K562 (cell line): ENCODE measurements at regions not wholly inside any gene's neighbourhood (a gene's known extent, or its start where the extent isn't known, plus 50 kb on each side); places are given as distances from the start of the nearest gene placed in this dataset.

Experiments
- ATAC-seq: fragments of 200-7000 bp; cut with Tn5 transposase; 3 replicates; pipeline ENCODE4 v1.9.1; 2020; ENCODE audit warnings: moderate library complexity
- BruUV-seq: library from RNA; stranded (reverse); fragments of 400-500 nt; replicated peaks from 2 replicates; lab custom pipeline; 2021; lab: Mats Ljungman, UMichigan
- CTCF ChIA-PET: fragments of 300-600 bp; formaldehyde crosslinking; extraction: SDS; loops from one replicate; lab custom pipeline; 2021; ENCODE audit warnings: low intra/inter-chr PET ratio; lab: Yijun Ruan, JAX
- POLR2A ChIA-PET: fragments of 300-600, 350-650 bp; sonication (Branson Sonifier 250); formaldehyde crosslinking; extraction: SDS; loops from one replicate; lab custom pipeline; 2021; ENCODE audit warnings: antibody characterized with exemption, inconsistent platforms; lab: Yijun Ruan, JAX
- DNase-seq, 4 experiments: peaks; one replicate each; pipeline versions ENCODE4 v3.0.0 to v3.0.0-alpha.2; 2011 to 2018; ENCODE audit warnings: low spot score in 3 of 4, mixed read lengths in 3 of 4; ENCODE audit errors: extremely low read depth in 1 of 4
- FAIRE-seq: peaks from 2 replicates; lab custom pipeline; 2011; peaks lifted over from hg19 to GRCh38; lab: Jason Lieb, UNC
- H2AFZ ChIP-seq: 2 replicates; pipeline ENCODE4 v1.6.0; 2011; ENCODE audit warnings: low read depth, low read length, control low read depth, inconsistent platforms
- H3K27ac ChIP-seq: fragments of 200-600 bp; 3 replicates; pipeline ENCODE4 v1.8.0; 2011; ENCODE audit warnings: low read depth, mild to moderate bottlenecking, control low read depth, inconsistent platforms, low read length, moderate library complexity, mixed read lengths; ENCODE audit errors: extremely low read depth
- H3K27me3 ChIP-seq, 2 experiments: fragments of 300-600 bp in 1 of 2; 2 replicates in 1 of 2; 3 replicates in 1 of 2; pipeline versions ENCODE4 v1.6.0 to v1.8.0; 2011; ENCODE audit warnings: inconsistent platforms in 2 of 2, low read length in 2 of 2, mild to moderate bottlenecking in 1 of 2, mixed read lengths in 1 of 2, moderate library complexity in 1 of 2; ENCODE audit not compliant: control insufficient read depth in 2 of 2, insufficient read depth in 2 of 2
- H3K36me3 ChIP-seq: fragments of 300-600 bp; 3 replicates; pipeline ENCODE4 v1.8.0; 2011; ENCODE audit warnings: mild to moderate bottlenecking, low read length, inconsistent platforms; ENCODE audit not compliant: control insufficient read depth, insufficient read depth
- H3K4me1 ChIP-seq, 2 experiments: fragments of 200-600 bp in 1 of 2; replicated peaks in 1 of 2; 2 replicates in 1 of 2; 3 replicates in 1 of 2; pipeline versions ENCODE4 v1.5.1 to v1.8.0; 2011; ENCODE audit warnings: inconsistent platforms in 2 of 2, low read length in 2 of 2, mild to moderate bottlenecking in 1 of 2, mixed read lengths in 1 of 2, moderate library complexity in 1 of 2; ENCODE audit not compliant: control insufficient read depth in 2 of 2, insufficient read depth in 2 of 2
- H3K4me2 ChIP-seq: 2 replicates; pipeline ENCODE4 v1.6.1; 2011; ENCODE audit warnings: low read length, control low read depth, inconsistent platforms, mixed read lengths; ENCODE audit not compliant: insufficient read depth
- H3K4me3 ChIP-seq: fragments of 200-600 bp; sonication (generic), shearing (Covaris generic); 2 replicates; pipeline ENCODE4 v1.5.1; 2016; ENCODE audit warnings: control low read depth, inconsistent platforms
- H3K79me2 ChIP-seq: fragments of 200-600 bp; 3 replicates; pipeline ENCODE4 v1.8.0; 2011; ENCODE audit warnings: low read length, inconsistent platforms; ENCODE audit not compliant: control insufficient read depth, insufficient read depth
- H3K9ac ChIP-seq, 2 experiments: 2 replicates each; pipeline versions ENCODE4 v1.6.0 to v1.6.1; 2011; ENCODE audit warnings: low read depth in 2 of 2, low read length in 2 of 2, control low read depth in 1 of 2, inconsistent platforms in 1 of 2, mild to moderate bottlenecking in 1 of 2, mixed read lengths in 1 of 2; ENCODE audit not compliant: insufficient read depth in 1 of 2
- H3K9me1 ChIP-seq: one replicate; pipeline ENCODE4 v1.6.0; 2011; ENCODE audit warnings: inconsistent platforms, mild to moderate bottlenecking, low read length, moderate library complexity; ENCODE audit not compliant: control insufficient read depth, insufficient read depth
- H3K9me3 ChIP-seq: replicated peaks from 2 replicates; pipeline ENCODE4 v1.5.1; 2011; ENCODE audit warnings: low read depth, low read length, inconsistent platforms; ENCODE audit not compliant: control insufficient read depth, insufficient read depth
- H4K20me1 ChIP-seq: replicated peaks from 2 replicates; pipeline ENCODE4 v1.6.1; 2011; ENCODE audit warnings: low read length, inconsistent platforms, mixed read lengths; ENCODE audit not compliant: control insufficient read depth, insufficient read depth
- PPARD ChIP-seq: fragments of 250-450 bp; sonication (Bioruptor Pico); IDR thresholded peaks from 2 replicates; pipeline ENCODE4 v1.8.0; 2022; ENCODE audit warnings: inconsistent platforms, mild to moderate bottlenecking, moderate library complexity
- SAFB ChIP-seq: fragments of 200-400 bp; formaldehyde crosslinking; IDR thresholded peaks from 2 replicates; pipeline ENCODE4 v1.6.1; 2017; ENCODE audit warnings: low read depth, low read length, borderline replicate concordance
- ZBTB34 ChIP-seq: fragments of 250-450 bp; sonication (Bioruptor Pico); IDR thresholded peaks from 2 replicates; pipeline ENCODE4 v1.8.0; 2021; ENCODE audit warnings: mild to moderate bottlenecking, moderate library complexity
- ZNF175 ChIP-seq: fragments of 200-800 bp; sonication (Bioruptor generic); IDR thresholded peaks from 2 replicates; pipeline ENCODE4 v1.6.1; 2016; ENCODE audit warnings: low read depth, mild to moderate bottlenecking, missing genetic modification characterization, missing compliant biosample characterization
- WGBS: fragments of 100-300 bp; shearing (Covaris generic); methylation state at CpG from one replicate; pipeline ENCODE4 v1.1.6; 2016; ENCODE audit warnings: low coverage, mixed read lengths; ENCODE audit not compliant: insufficient coverage; ENCODE audit errors: missing lambda C conversion rate; 5-methylcytosine and 5-hydroxymethylcytosine counted together
- in situ Hi-C: fragments of 300-500 bp; cut with MboI; formaldehyde crosslinking; loops from 4 replicates; pipeline ENCODE4 v1.15.0; 2018; ENCODE audit warnings: inconsistent platforms, mixed read lengths
- intact Hi-C: fragments of 100-400 bp; cut with micrococcal nuclease; formaldehyde crosslinking; loops from 2 replicates; pipeline ENCODE4 v1.14.2; 2022

- H3K9me1 ChIP-seq, result no peaks in the 10 kb centered on the region
- H3K27ac ChIP-seq, result no peak overlapping the region
- TF ChIP-seq ZBTB34 (CRISPR knock-in tag), result no peak
- TF ChIP-seq PPARD (CRISPR knock-in tag), result no peak
- no peak for TF ChIP-seq SAFB
- no peak for TF ChIP-seq ZNF175 (CRISPR knock-in tag)
- ATAC-seq, result no peak
- H3K4me3 ChIP-seq, result no peak overlapping the region
- intact Hi-C loops, result no loop called here
- no TSS peak for BruUV-seq
- H3K79me2 ChIP-seq, result no peaks in the 10 kb centered on the region
- POLR2A ChIA-PET, result interaction anchor here (0.7 kb wide), 1 partner anchor 70 kb away, joined by 3 read pairs; no protein-coding TSS in a partner anchor
- H3K9ac ChIP-seq, result no peak overlapping the region
- FAIRE-seq, result no peak
- no peaks in the 10 kb centered on the region for H3K36me3 ChIP-seq
- H3K4me1 ChIP-seq, result no peaks in the 10 kb centered on the region; a peak in 1 of 5 replicates
- in situ Hi-C loops, result no loop called here
- H3K27me3 ChIP-seq, result peaks cover 9 to 19% of the 10 kb centered on the region in 2 experiments; a peak in 3 of 5 replicates
- WGBS, result 3% methylated on average over 19 of the region's 19 CpGs
- H3K9me3 ChIP-seq, result no peaks in the 10 kb centered on the region
- CTCF ChIA-PET, result no interaction called here
- H3K4me2 ChIP-seq, result no peak overlapping the region
- no peak for DNase-seq
- H4K20me1 ChIP-seq, result no peaks in the 10 kb centered on the region
- H2AFZ ChIP-seq, result no peak overlapping the region
These were observed 164.1 kb upstream of the PDE10A start for GRCh38 chr6:165827190-165827518.
